Breast epithelium (tissue), 4 donors: ENCODE measurements at regions not wholly inside any gene's neighbourhood (a gene's known extent, or its start where the extent isn't known, plus 50 kb on each side); places are given as distances from the start of the nearest gene placed in this dataset.

ENCODE experiments used
- DNase-seq, 2 donors: peaks; one replicate each; pipeline ENCODE4 v3.0.0-alpha.2; 2019; ENCODE audit warnings: low spot score in 2 of 2
- H3K27ac ChIP-seq, 2 donors: fragments of 200-600 bp; sonication (generic) in 1 of 2; one replicate each; pipeline ENCODE4 v1.5.1; 2016 to 2019; ENCODE audit warnings: mild to moderate bottlenecking in 1 of 2
- H3K27me3 ChIP-seq, 2 donors: fragments of 200-600 bp; sonication (generic) in 1 of 2; one replicate each; pipeline versions ENCODE4 v1.5.1 to v1.6.0; 2017 to 2019; ENCODE audit warnings: control low read depth in 1 of 2, mild to moderate bottlenecking in 1 of 2
- H3K36me3 ChIP-seq: fragments of 200-600 bp; one replicate; pipeline ENCODE4 v1.5.1; 2019
- H3K4me1 ChIP-seq, 2 donors: fragments of 200-600 bp; sonication (generic); one replicate each; pipeline ENCODE4 v1.5.1; 2016 to 2019; ENCODE audit warnings: control low read depth in 1 of 2
- H3K4me3 ChIP-seq, 3 donors: fragments of 200-600 bp; sonication (generic); 1 replicate in 2 of 3; 2 replicates in 1 of 3; pipeline ENCODE4 v1.5.1; 2016 to 2019; ENCODE audit warnings: mild to moderate bottlenecking in 3 of 3, moderate library complexity in 2 of 3
- H3K9me3 ChIP-seq, 2 donors: fragments of 200-600 bp; sonication (generic) in 1 of 2; one replicate each; pipeline ENCODE4 v1.5.1; 2016 to 2019; ENCODE audit warnings: control low read depth in 1 of 2
- POLR2A ChIP-seq: fragments of 450-650 bp; IDR thresholded peaks from one replicate; pipeline ENCODE4 v1.6.1; 2016; ENCODE audit warnings: antibody characterized with exemption, mild to moderate bottlenecking, moderate library complexity
- POLR2AphosphoS5 ChIP-seq, 3 donors: sonication (generic); formaldehyde crosslinking; IDR thresholded peaks; one replicate each; pipeline ENCODE4 v1.6.1; 2017; ENCODE audit warnings: antibody characterized with exemption in 3 of 3
- intact Hi-C: fragments of 100-400 bp; cut with DNase I; formaldehyde crosslinking; loops from one replicate; pipeline ENCODE4 v1.15.1; 2023; ENCODE audit warnings: low total_unique reads
- TF ChIP-seq, protein P1 (sequence below), 3 donors: fragments of 450-650 bp; IDR thresholded peaks; one replicate each; pipeline ENCODE4 v1.5.1; 2016 to 2017; ENCODE audit warnings: antibody characterized with exemption in 3 of 3, mild to moderate bottlenecking in 3 of 3, moderate library complexity in 3 of 3

DNA sequence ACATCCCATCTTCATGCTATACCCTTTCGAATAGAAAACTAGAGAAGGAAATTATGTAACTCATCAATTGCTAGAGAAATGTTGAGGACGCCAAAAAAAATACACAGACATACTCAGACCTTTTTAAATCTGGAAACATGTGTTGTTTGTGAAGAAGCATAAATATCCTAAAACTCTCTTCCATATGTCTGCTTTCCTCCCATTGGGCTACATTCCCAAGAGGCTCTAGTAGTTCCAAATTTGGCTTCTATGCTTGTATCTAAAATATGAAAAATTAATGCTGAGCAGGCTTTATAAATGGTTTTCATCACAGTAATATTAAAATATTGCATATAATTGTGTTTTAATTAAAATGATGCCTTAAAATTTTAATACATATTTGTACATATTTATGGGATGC lies 297.9 kb upstream of the PSMD7 start:
- H3K27ac ChIP-seq: no peak overlapping the region
- no peak for DNase-seq
- TF ChIP-seq POLR2AphosphoS5 (IDR thresholded peaks at IDR 0.05) (no peak), POLR2A (no peak)
- TF ChIP-seq, protein P1, sequence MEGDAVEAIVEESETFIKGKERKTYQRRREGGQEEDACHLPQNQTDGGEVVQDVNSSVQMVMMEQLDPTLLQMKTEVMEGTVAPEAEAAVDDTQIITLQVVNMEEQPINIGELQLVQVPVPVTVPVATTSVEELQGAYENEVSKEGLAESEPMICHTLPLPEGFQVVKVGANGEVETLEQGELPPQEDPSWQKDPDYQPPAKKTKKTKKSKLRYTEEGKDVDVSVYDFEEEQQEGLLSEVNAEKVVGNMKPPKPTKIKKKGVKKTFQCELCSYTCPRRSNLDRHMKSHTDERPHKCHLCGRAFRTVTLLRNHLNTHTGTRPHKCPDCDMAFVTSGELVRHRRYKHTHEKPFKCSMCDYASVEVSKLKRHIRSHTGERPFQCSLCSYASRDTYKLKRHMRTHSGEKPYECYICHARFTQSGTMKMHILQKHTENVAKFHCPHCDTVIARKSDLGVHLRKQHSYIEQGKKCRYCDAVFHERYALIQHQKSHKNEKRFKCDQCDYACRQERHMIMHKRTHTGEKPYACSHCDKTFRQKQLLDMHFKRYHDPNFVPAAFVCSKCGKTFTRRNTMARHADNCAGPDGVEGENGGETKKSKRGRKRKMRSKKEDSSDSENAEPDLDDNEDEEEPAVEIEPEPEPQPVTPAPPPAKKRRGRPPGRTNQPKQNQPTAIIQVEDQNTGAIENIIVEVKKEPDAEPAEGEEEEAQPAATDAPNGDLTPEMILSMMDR (IDR thresholded peaks at IDR 0.05): no peak
- peaks cover 0 to 9% of the 10 kb centered on the region in 2 donors for H3K9me3 ChIP-seq
- no peak overlapping the region for H3K4me3 ChIP-seq
- no peaks in the 10 kb centered on the region for H3K4me1 ChIP-seq
- intact Hi-C loops: no loop called here
- no peaks in the 10 kb centered on the region for H3K27me3 ChIP-seq
- no peaks in the 10 kb centered on the region for H3K36me3 ChIP-seq

DNA sequence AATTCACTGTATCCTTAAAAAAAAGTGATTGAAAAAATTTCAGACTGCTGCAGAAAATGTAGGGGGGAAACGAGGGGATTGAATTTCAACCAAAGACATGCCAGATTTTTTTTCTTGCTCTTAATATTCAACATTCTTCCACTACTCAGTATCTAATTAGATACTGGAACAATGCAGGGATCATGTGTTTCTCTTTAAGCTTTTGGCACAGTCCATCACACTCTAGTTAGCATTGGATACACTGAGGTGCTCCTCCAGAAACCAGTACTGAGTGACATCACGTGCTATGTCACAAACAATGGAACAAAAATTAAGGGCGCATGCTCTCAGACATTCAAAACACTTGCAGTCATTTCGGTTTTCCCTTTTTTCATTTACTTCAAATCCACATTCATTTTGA lies 298.6 kb upstream of the PSMD7 start:
- H3K36me3 ChIP-seq: no peaks in the 10 kb centered on the region
- H3K27me3 ChIP-seq: no peaks in the 10 kb centered on the region
- H3K9me3 ChIP-seq: peaks cover 0 to 3% of the 10 kb centered on the region in 2 donors
- TF ChIP-seq POLR2AphosphoS5 (IDR thresholded peaks at IDR 0.05): no peak
- H3K4me1 ChIP-seq: no peaks in the 10 kb centered on the region
- intact Hi-C loops: no loop called here
- no peak overlapping the region for H3K27ac ChIP-seq
- H3K4me3 ChIP-seq: no peak overlapping the region
- no peak for DNase-seq

DNA sequence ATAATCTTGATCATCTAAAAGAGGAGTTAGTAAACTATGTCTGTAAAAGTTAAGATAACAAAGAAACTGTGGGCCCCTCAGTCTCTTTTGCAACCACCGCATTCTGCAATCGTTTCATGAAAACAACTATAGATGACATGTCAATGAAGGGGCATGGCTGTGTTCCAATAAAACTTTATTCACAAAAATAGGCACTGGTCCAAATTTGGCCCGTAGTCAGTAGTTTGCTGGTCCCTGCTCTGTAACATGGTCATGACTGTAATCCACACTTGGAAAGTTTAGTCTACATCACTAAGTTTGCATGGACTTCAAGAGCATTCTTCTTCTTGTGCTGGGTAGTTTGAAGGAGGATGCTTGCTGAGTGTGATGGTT lies 299.3 kb upstream of the PSMD7 start:
- no peaks in the 10 kb centered on the region for H3K36me3 ChIP-seq
- H3K4me3 ChIP-seq: no peak overlapping the region
- peak overlapping the region in 1 of 2 donors; percentile 3 for H3K27ac ChIP-seq
- DNase-seq: no peak
- H3K27me3 ChIP-seq: no peaks in the 10 kb centered on the region
- intact Hi-C loops: no loop called here
- no peaks in the 10 kb centered on the region for H3K4me1 ChIP-seq
- peaks cover 0 to 3% of the 10 kb centered on the region in 2 donors for H3K9me3 ChIP-seq
- TF ChIP-seq POLR2AphosphoS5 (IDR thresholded peaks at IDR 0.05) (no peak), POLR2A (no peak)
- TF ChIP-seq, protein P1 (IDR thresholded peaks at IDR 0.05): no peak

DNA sequence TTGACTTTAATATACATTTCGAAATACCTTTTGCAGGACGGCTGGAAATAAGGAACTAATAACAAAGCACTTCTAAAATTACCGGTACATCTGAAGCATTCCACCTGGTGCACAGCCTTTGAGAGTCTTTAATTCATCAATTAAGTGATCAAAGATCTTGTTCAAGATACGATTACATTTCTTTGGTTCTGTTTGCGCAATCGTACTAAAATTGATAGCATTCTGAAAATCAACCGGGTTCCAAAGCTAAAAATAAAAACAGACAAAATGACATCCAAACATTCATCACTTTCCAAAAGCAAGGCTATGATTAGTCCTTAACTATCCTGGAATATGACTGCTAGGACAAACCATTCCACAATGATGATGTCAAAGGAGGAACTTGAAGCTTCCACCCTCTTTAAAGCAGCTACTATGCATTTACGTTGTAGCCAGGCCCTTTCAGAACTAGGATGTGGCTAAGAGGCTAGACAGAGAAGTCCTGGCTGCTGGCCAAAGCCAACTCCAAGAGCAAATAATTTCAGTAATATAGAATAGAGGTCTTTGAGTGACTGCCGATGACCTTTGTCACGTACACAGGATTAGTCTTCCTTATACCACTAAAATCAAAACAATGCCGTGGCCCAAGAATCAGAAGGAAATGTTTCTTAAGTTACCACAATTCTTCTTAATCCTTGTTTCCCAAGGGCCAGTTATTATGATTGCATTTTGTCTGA lies 299.8 kb upstream of the PSMD7 start:
- Histone ChIP-seq H3K4me3 (no peak overlapping the region), H3K36me3 (no peaks in the 10 kb centered on the region), H3K27me3 (no peaks in the 10 kb centered on the region), H3K27ac (no peak overlapping the region), H3K9me3 (peaks cover 0 to 3% of the 10 kb centered on the region in 2 donors), H3K4me1 (no peaks in the 10 kb centered on the region)
- TF ChIP-seq POLR2AphosphoS5 (IDR thresholded peaks at IDR 0.05) (no peak), POLR2A (no peak)
- TF ChIP-seq, protein P1 (IDR thresholded peaks at IDR 0.05): no peak
- DNase-seq: no peak
- intact Hi-C loops: no loop called here

DNA sequence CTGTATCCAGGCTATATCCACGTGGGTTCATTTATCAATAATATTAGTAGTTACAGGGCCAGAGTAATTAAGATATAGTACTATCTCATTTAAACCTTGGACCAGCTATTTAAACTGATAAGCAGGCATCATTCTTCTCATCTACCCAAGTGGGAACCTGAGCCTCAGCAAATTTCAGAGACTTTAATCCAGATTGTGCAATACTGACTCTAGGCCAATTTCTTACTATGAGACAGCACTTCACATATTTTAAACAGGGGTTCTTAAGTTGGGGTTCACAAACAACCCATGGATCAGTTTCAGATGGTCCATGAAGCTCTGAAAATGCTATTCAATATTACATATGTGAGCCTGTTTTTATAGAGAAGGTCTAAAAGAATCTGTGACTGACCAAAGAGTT lies 302.7 kb upstream of the PSMD7 start:
- no peak overlapping the region for H3K27ac ChIP-seq
- no peaks in the 10 kb centered on the region for H3K27me3 ChIP-seq
- H3K9me3 ChIP-seq: no peaks in the 10 kb centered on the region
- H3K36me3 ChIP-seq: no peaks in the 10 kb centered on the region
- intact Hi-C loops: no loop called here
- TF ChIP-seq, protein P1 (IDR thresholded peaks at IDR 0.05): no peak
- no peak for TF ChIP-seq POLR2AphosphoS5 (IDR thresholded peaks at IDR 0.05)
- no peak for TF ChIP-seq POLR2A
- no peak for DNase-seq
- H3K4me1 ChIP-seq: no peaks in the 10 kb centered on the region
- H3K4me3 ChIP-seq: no peak overlapping the region

DNA sequence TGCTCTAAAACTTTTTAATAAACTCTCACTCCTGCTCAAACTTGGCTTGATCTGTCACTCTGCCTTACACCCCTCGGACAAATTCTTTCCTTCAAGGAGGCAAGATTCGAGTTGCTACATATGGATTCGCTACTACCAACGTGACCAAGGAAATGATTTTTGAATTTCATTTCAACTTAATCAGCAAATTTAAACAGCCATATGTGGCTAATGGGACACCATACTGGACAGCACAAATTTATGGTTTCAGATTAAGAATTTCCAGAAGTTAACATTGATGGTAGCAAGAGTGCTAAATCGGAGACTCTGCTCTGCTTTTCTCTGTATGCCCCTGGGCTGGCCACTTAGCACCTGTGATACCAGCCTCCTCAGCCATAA lies 318.2 kb upstream of the PSMD7 start:
- no peaks in the 10 kb centered on the region for H3K4me1 ChIP-seq
- H3K27me3 ChIP-seq: peaks cover 0 to 6% of the 10 kb centered on the region in 2 donors
- TF ChIP-seq POLR2A (no peak), POLR2AphosphoS5 (IDR thresholded peaks at IDR 0.05) (no peak)
- TF ChIP-seq, protein P1 (IDR thresholded peaks at IDR 0.05): no peak
- no peak overlapping the region for H3K27ac ChIP-seq
- peaks cover 0 to 20% of the 10 kb centered on the region in 2 donors for H3K9me3 ChIP-seq
- intact Hi-C loops: no loop called here
- H3K36me3 ChIP-seq: no peaks in the 10 kb centered on the region
- no peak overlapping the region for H3K4me3 ChIP-seq
- DNase-seq: no peak
